WTC11 (cell line): ENCODE measurements at regions not wholly inside any gene's neighbourhood (a gene's known extent, or its start where the extent isn't known, plus 50 kb on each side); places are given as distances from the start of the nearest gene placed in this dataset.

Experiments
- ATAC-seq: fragments of 200-7000 bp; cut with Tn5 transposase; 2 replicates; pipeline ENCODE4 v1.10.0; 2021; ENCODE audit warnings: mild to moderate bottlenecking, moderate library complexity
- CTCF ChIA-PET: fragments of 300-600 bp; sonication (Branson Sonifier 250); formaldehyde crosslinking; loops from one replicate; lab custom pipeline; 2021; ENCODE audit warnings: antibody characterized with exemption; lab: Charles Lee
- POLR2A ChIA-PET: fragments of 350-600 bp; sonication (Branson Sonifier 250); formaldehyde crosslinking; loops from one replicate; lab custom pipeline; 2021; ENCODE audit warnings: antibody characterized with exemption; lab: Charles Lee
- DNase-seq: peaks from one replicate; pipeline ENCODE4 v3.0.0; 2021; ENCODE audit warnings: low spot score
- H3K27ac Mint-ChIP-seq: 2 replicates; pipeline ENCODE4 v1.8.0; 2021; ENCODE audit warnings: mixed read lengths
- H3K27me3 Mint-ChIP-seq: 2 replicates; pipeline ENCODE4 v1.8.0; 2021; ENCODE audit warnings: low read depth, mild to moderate bottlenecking, moderate library complexity, mixed read lengths
- H3K36me3 Mint-ChIP-seq: 2 replicates; pipeline ENCODE4 v1.8.0; 2021; ENCODE audit warnings: mixed read lengths
- H3K4me1 Mint-ChIP-seq: 2 replicates; pipeline ENCODE4 v1.8.0; 2022; ENCODE audit warnings: mixed read lengths
- H3K4me3 Mint-ChIP-seq: 2 replicates; pipeline ENCODE4 v1.8.0; 2021; ENCODE audit warnings: mild to moderate bottlenecking, moderate library complexity, mixed read lengths
- H3K9me3 Mint-ChIP-seq: 2 replicates; pipeline ENCODE4 v1.8.0; 2021; ENCODE audit warnings: mixed read lengths
- CREB1 ChIP-seq: sonication (generic); formaldehyde crosslinking; IDR thresholded peaks from 2 replicates; pipeline ENCODE4 v1.8.0; 2023; ENCODE audit warnings: mild to moderate bottlenecking, missing genetic modification reagents
- EMX1 ChIP-seq: fragments of 250-450 bp; sonication (Bioruptor Pico); IDR thresholded peaks from 2 replicates; pipeline ENCODE4 v1.8.0; 2021; ENCODE audit warnings: mild to moderate bottlenecking
- FOXJ3 ChIP-seq: sonication (generic); formaldehyde crosslinking; IDR thresholded peaks from 2 replicates; pipeline ENCODE4 v1.9.0; 2021; ENCODE audit warnings: missing genetic modification reagents, mild to moderate bottlenecking, borderline replicate concordance
- GABPB1 ChIP-seq: sonication (generic); formaldehyde crosslinking; IDR thresholded peaks from 2 replicates; pipeline ENCODE4 v1.8.1; 2023; ENCODE audit warnings: mild to moderate bottlenecking, missing genetic modification reagents
- GRHL2 ChIP-seq: fragments of 250-450 bp; sonication (Bioruptor Pico); IDR thresholded peaks from 2 replicates; pipeline ENCODE4 v1.8.0; 2022; ENCODE audit warnings: mild to moderate bottlenecking, moderate library complexity; ENCODE audit not compliant: insufficient replicate concordance, severe bottlenecking
- GTF2I ChIP-seq: fragments of 250-450 bp; sonication (Bioruptor Pico); conservative IDR thresholded peaks from 2 replicates; pipeline ENCODE4 v1.4.0; 2021; ENCODE audit warnings: mild to moderate bottlenecking
- IRF2 ChIP-seq: sonication (generic); formaldehyde crosslinking; IDR thresholded peaks from 2 replicates; pipeline ENCODE4 v1.8.0; 2022; ENCODE audit warnings: low read depth, missing genetic modification reagents, borderline replicate concordance
- JUN ChIP-seq: sonication (generic); formaldehyde crosslinking; IDR thresholded peaks from 2 replicates; pipeline ENCODE4 v1.8.0; 2023; ENCODE audit warnings: mild to moderate bottlenecking, missing genetic modification reagents
- NR3C1 ChIP-seq: sonication (generic); formaldehyde crosslinking; conservative IDR thresholded peaks from 2 replicates; pipeline ENCODE4 v1.8.1; 2023; ENCODE audit warnings: low read depth, mild to moderate bottlenecking, missing genetic modification reagents
- PRRX2 ChIP-seq: fragments of 250-450 bp; sonication (Bioruptor Pico); IDR thresholded peaks from 2 replicates; pipeline ENCODE4 v1.8.0; 2021; ENCODE audit warnings: mild to moderate bottlenecking
- RORB ChIP-seq: fragments of 250-450 bp; sonication (Bioruptor Pico); IDR thresholded peaks from 2 replicates; pipeline ENCODE4 v1.9.0; 2021; ENCODE audit warnings: mild to moderate bottlenecking
- SMAD4 ChIP-seq: sonication (generic); formaldehyde crosslinking; IDR thresholded peaks from 2 replicates; pipeline ENCODE4 v1.8.0; 2022; ENCODE audit warnings: mild to moderate bottlenecking, missing genetic modification reagents
- TEAD1 ChIP-seq: sonication (generic); formaldehyde crosslinking; IDR thresholded peaks from 2 replicates; pipeline ENCODE4 v1.8.0; 2022; ENCODE audit warnings: mild to moderate bottlenecking, missing genetic modification reagents
- TP53 ChIP-seq: sonication (generic); formaldehyde crosslinking; IDR thresholded peaks from 2 replicates; pipeline ENCODE4 v1.8.1; 2023; ENCODE audit warnings: mild to moderate bottlenecking, missing genetic modification reagents
- ZBTB21 ChIP-seq: sonication (generic); formaldehyde crosslinking; IDR thresholded peaks from 2 replicates; pipeline ENCODE4 v1.8.1; 2023; ENCODE audit warnings: mild to moderate bottlenecking, missing genetic modification reagents, borderline replicate concordance
- ZNF219 ChIP-seq: sonication (generic); formaldehyde crosslinking; IDR thresholded peaks from 2 replicates; pipeline ENCODE4 v1.8.0; 2023; ENCODE audit warnings: missing genetic modification reagents, mild to moderate bottlenecking, borderline replicate concordance
- ZNF232 ChIP-seq: sonication (generic); formaldehyde crosslinking; IDR thresholded peaks from 2 replicates; pipeline ENCODE4 v1.8.0; 2022; ENCODE audit warnings: mild to moderate bottlenecking, missing genetic modification reagents
- TF ChIP-seq, protein P1 (sequence below): sonication (generic); formaldehyde crosslinking; IDR thresholded peaks from 2 replicates; pipeline ENCODE4 v1.8.0; 2022; ENCODE audit warnings: mild to moderate bottlenecking, missing genetic modification reagents
- TF ChIP-seq, protein P2 (sequence below): fragments of 250-450 bp; sonication (Bioruptor Pico); IDR thresholded peaks from 2 replicates; pipeline ENCODE4 v1.9.0; 2021; ENCODE audit warnings: mild to moderate bottlenecking
- TF ChIP-seq, protein P3 (sequence below): sonication (generic); formaldehyde crosslinking; IDR thresholded peaks from 2 replicates; pipeline ENCODE4 v1.8.0; 2023; ENCODE audit warnings: missing genetic modification reagents, mild to moderate bottlenecking, borderline replicate concordance
- TF ChIP-seq, protein P4 (sequence below): fragments of 250-450 bp; sonication (Bioruptor Pico); IDR thresholded peaks from 2 replicates; pipeline ENCODE4 v1.9.0; 2021; ENCODE audit warnings: mild to moderate bottlenecking, borderline replicate concordance

DNA sequence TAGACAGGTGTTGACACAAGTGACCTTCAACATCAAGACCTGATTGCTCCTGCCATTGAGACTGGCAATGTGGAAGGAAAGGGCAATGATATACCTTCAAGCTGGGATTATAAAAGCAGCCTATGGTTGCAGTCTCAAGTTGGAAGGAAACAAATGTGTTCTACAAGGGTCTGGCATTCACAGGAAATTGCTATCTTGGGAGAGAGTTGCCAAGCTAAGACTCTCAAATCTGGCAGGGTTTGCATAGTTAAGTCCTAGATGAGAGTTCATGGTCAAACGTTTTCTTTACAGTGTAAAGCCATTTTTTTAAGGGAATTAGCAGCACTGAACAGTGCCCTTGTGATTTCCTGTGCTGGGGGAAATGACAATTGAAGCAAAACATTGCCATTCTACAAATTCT is 546.9 kb upstream of the CFAP20DC start (continued):
- TF ChIP-seq, protein P1, sequence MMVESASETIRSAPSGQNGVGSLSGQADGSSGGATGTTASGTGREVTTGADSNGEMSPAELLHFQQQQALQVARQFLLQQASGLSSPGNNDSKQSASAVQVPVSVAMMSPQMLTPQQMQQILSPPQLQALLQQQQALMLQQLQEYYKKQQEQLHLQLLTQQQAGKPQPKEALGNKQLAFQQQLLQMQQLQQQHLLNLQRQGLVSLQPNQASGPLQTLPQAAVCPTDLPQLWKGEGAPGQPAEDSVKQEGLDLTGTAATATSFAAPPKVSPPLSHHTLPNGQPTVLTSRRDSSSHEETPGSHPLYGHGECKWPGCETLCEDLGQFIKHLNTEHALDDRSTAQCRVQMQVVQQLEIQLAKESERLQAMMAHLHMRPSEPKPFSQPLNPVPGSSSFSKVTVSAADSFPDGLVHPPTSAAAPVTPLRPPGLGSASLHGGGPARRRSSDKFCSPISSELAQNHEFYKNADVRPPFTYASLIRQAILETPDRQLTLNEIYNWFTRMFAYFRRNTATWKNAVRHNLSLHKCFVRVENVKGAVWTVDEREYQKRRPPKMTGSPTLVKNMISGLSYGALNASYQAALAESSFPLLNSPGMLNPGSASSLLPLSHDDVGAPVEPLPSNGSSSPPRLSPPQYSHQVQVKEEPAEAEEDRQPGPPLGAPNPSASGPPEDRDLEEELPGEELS (CRISPR knock-in tag): no peak
- no peak for TF ChIP-seq TP53
- no peak for TF ChIP-seq GABPB1 (CRISPR knock-in tag)
- no peak for TF ChIP-seq NR3C1
- no peak for TF ChIP-seq ZNF219
- no peak for TF ChIP-seq CREB1 (CRISPR knock-in tag)
- TF ChIP-seq RORB (CRISPR knock-in tag): no peak
- no peak for TF ChIP-seq FOXJ3 (CRISPR knock-in tag)
- no peak for TF ChIP-seq JUN (CRISPR knock-in tag)

DNA sequence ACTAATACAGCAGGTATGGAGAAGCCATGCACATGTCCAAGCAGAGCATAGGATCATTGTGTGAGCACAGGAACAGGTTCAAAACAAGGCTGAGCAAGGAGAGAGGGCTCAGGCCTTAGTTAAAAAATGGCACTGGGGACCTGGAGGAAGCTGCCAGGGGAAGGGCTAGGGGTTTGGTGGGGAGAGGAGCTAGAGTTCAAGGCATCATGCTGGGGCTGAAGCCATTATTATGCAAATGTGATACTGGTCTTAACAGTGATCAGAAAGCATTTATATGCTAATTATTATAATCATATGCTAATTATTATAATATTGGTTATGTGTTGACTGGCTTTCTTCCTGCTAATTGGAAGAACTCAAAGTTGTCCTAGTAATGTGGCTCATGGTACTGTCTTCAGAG is 546.0 kb upstream of the CFAP20DC start:
- Mint-ChIP-seq H3K4me3 (no peak overlapping the region), H3K9me3 (peaks cover 27% of the 10 kb centered on the region), H3K27me3 (no peaks in the 10 kb centered on the region; the same call in 1 of the 2 replicates), H3K4me1 (peaks cover 10% of the 10 kb centered on the region), H3K36me3 (peaks cover 17% of the 10 kb centered on the region), H3K27ac (no peak overlapping the region)
- ChIA-PET CTCF (interaction anchor here (1.4 kb wide), 1 partner anchor 11 kb away, joined by 6 read pairs; no protein-coding TSS in a partner anchor), POLR2A (interaction anchor here (0.6 kb wide), 1 partner anchor 123 kb away, joined by 5 read pairs; no protein-coding TSS in a partner anchor)
- ATAC-seq (peak; percentile 70), DNase-seq (no peak)
- TF ChIP-seq ZBTB21 (CRISPR knock-in tag) (no peak), IRF2 (CRISPR knock-in tag) (no peak), TP53 (no peak), ZNF232 (CRISPR knock-in tag) (no peak), EMX1 (CRISPR knock-in tag) (no peak), TEAD1 (no peak), GRHL2 (no peak)
- TF ChIP-seq, protein P2, sequence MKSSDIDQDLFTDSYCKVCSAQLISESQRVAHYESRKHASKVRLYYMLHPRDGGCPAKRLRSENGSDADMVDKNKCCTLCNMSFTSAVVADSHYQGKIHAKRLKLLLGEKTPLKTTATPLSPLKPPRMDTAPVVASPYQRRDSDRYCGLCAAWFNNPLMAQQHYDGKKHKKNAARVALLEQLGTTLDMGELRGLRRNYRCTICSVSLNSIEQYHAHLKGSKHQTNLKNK (CRISPR knock-in tag): no peak

DNA sequence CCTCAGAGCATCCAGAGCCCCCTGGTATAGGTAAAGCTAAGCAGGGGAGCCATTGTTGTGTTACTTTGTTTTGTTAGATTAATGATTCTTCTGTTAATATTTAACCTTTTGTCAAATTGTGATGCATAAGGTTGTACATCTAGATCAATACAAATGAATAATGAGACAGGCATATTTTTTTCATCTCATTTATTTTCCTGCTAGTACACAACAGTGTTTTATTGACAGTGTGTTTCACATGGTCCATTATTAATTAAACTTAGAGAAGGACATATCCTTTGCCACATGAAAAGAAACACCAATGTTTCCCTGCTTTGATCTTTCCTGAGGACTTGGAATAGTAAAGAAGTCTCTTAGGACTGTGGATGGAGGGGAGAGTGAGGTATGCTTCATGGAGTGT is 543.6 kb upstream of the CFAP20DC start:
- no peak for ATAC-seq
- Mint-ChIP-seq H3K27me3 (no peaks in the 10 kb centered on the region; the same call in 1 of the 2 replicates), H3K4me3 (no peak overlapping the region), H3K9me3 (peaks cover 27% of the 10 kb centered on the region), H3K27ac (no peak overlapping the region), H3K36me3 (peaks cover 17% of the 10 kb centered on the region), H3K4me1 (peaks cover 10% of the 10 kb centered on the region)
- TF ChIP-seq, protein P3, sequence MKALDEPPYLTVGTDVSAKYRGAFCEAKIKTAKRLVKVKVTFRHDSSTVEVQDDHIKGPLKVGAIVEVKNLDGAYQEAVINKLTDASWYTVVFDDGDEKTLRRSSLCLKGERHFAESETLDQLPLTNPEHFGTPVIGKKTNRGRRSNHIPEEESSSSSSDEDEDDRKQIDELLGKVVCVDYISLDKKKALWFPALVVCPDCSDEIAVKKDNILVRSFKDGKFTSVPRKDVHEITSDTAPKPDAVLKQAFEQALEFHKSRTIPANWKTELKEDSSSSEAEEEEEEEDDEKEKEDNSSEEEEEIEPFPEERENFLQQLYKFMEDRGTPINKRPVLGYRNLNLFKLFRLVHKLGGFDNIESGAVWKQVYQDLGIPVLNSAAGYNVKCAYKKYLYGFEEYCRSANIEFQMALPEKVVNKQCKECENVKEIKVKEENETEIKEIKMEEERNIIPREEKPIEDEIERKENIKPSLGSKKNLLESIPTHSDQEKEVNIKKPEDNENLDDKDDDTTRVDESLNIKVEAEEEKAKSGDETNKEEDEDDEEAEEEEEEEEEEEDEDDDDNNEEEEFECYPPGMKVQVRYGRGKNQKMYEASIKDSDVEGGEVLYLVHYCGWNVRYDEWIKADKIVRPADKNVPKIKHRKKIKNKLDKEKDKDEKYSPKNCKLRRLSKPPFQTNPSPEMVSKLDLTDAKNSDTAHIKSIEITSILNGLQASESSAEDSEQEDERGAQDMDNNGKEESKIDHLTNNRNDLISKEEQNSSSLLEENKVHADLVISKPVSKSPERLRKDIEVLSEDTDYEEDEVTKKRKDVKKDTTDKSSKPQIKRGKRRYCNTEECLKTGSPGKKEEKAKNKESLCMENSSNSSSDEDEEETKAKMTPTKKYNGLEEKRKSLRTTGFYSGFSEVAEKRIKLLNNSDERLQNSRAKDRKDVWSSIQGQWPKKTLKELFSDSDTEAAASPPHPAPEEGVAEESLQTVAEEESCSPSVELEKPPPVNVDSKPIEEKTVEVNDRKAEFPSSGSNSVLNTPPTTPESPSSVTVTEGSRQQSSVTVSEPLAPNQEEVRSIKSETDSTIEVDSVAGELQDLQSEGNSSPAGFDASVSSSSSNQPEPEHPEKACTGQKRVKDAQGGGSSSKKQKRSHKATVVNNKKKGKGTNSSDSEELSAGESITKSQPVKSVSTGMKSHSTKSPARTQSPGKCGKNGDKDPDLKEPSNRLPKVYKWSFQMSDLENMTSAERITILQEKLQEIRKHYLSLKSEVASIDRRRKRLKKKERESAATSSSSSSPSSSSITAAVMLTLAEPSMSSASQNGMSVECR (CRISPR knock-in tag): no peak
- TF ChIP-seq GABPB1 (CRISPR knock-in tag) (no peak), SMAD4 (no peak), GTF2I (CRISPR knock-in tag) (no peak), PRRX2 (CRISPR knock-in tag) (no peak), ZNF219 (no peak)
- TF ChIP-seq, protein P4, sequence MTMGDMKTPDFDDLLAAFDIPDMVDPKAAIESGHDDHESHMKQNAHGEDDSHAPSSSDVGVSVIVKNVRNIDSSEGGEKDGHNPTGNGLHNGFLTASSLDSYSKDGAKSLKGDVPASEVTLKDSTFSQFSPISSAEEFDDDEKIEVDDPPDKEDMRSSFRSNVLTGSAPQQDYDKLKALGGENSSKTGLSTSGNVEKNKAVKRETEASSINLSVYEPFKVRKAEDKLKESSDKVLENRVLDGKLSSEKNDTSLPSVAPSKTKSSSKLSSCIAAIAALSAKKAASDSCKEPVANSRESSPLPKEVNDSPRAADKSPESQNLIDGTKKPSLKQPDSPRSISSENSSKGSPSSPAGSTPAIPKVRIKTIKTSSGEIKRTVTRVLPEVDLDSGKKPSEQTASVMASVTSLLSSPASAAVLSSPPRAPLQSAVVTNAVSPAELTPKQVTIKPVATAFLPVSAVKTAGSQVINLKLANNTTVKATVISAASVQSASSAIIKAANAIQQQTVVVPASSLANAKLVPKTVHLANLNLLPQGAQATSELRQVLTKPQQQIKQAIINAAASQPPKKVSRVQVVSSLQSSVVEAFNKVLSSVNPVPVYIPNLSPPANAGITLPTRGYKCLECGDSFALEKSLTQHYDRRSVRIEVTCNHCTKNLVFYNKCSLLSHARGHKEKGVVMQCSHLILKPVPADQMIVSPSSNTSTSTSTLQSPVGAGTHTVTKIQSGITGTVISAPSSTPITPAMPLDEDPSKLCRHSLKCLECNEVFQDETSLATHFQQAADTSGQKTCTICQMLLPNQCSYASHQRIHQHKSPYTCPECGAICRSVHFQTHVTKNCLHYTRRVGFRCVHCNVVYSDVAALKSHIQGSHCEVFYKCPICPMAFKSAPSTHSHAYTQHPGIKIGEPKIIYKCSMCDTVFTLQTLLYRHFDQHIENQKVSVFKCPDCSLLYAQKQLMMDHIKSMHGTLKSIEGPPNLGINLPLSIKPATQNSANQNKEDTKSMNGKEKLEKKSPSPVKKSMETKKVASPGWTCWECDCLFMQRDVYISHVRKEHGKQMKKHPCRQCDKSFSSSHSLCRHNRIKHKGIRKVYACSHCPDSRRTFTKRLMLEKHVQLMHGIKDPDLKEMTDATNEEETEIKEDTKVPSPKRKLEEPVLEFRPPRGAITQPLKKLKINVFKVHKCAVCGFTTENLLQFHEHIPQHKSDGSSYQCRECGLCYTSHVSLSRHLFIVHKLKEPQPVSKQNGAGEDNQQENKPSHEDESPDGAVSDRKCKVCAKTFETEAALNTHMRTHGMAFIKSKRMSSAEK (CRISPR knock-in tag): no peak
- TF ChIP-seq, protein P1 (CRISPR knock-in tag): no peak
- no peak for DNase-seq
- CTCF ChIA-PET: no interaction called here
- POLR2A ChIA-PET: no interaction called here
